GM19238 (cell line): ENCODE measurements at regions not wholly inside any gene's neighbourhood (a gene's known extent, or its start where the extent isn't known, plus 50 kb on each side); places are given as distances from the start of the nearest gene placed in this dataset.

ENCODE experiments used
- DNase-seq: peaks from one replicate; pipeline ENCODE4 v3.0.0; 2011; ENCODE audit warnings: low spot score; ENCODE audit not compliant: insufficient read length

DNA sequence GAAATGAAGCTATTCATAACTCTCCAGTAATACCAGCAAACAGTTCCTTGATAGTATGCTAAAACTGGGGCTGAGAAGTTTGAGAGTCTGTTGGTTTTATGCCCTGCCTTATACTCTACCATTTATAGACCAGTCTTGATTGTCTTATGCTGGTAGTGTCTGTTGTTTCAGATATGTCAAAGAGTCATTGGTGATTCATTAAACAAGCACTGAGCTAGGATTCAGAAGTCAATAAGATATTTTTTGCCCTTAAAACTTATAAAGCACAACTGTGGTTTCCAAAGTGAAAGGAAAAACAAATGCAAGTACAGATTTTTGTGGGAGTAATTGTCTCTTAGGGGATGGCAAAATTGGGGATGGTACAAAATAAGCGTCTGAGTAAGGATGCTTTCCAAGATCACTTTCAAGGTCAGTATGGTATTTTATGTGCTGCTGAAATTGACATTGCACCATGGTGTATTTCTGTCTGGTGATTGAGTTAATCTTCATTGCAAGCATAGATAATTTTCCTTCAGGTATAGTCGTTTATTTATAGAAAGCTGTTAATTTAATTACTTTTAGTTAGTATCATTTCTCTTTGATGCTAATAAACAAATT, 289.5 kb upstream of the E2F7 start:
- no peak for DNase-seq

GRCh38 chr12:77352946-77353345, 287.6 kb upstream of the E2F7 start:
- DNase-seq = no peak

DNA sequence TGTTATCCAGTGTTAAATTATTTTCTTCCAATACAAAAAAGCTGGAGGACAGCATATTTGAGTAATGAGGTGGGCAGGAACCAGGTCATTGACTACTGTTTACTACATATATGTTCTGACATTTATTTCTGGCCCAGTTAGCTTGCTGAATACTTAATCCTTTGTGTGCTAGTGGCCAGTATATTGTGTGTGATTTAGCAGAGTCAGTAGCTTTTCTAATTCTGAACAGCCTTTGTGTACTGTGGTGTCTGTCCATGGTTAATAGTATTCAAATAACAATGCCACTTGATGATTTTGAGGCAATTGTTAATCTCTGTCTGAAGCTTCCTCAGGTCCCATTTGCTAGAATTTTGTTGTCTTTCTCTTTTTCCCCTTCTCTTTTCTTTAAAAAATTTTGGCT, 286.5 kb upstream of the E2F7 start:
- DNase-seq = no peak

- no peak for DNase-seq
Measured at GRCh38 chr12:77349689-77350370, 284.5 kb upstream of the E2F7 start.

DNA sequence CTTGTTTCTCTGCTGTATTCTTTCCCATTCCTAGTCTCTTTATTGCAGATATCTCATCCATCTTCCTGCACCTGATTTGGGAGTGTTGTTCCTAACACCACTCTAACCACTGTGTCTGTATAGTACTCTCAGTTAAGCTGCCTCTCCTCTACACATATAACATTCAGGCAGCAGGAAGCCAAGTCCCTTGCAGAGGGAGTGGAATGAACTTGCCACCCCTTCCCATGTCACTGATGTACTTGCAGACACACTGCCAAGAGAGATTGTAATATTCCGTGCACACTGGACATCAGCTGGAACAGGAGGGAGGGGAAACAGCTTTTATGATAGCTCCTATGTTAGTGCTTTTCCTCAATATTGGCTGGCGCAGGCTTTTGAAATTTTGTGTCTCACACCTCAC, 281.6 kb upstream of the E2F7 start:
- DNase-seq = no peak

GRCh38 chr12:77345336-77345735, 280.0 kb upstream of the E2F7 start:
- DNase-seq = no peak

- DNase-seq = no peak
Measured at GRCh38 chr12:77344651-77345050, 279.3 kb upstream of the E2F7 start.

DNA sequence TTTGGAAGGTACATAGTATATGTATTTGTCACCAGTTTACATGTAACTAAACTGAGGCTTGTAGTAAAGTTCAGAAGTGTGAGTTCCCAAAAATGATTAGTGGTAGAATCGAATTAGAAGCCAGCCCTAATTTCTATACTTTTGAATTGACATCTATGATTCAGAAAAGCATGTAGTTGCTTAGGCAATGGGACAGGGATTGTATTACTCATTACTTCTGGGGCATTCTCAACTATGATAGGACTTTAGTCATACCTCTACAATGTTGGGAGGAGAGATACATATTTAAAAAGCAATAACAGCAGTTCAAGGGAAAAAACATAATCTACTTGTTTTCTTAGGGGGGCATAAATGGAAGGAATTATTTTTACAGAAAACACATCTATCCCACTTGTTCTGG, 277.9 kb upstream of the E2F7 start:
- DNase-seq = no peak

- no peak for DNase-seq
Measured at GRCh38 chr12:77342253-77342652, 276.9 kb upstream of the E2F7 start.

DNA sequence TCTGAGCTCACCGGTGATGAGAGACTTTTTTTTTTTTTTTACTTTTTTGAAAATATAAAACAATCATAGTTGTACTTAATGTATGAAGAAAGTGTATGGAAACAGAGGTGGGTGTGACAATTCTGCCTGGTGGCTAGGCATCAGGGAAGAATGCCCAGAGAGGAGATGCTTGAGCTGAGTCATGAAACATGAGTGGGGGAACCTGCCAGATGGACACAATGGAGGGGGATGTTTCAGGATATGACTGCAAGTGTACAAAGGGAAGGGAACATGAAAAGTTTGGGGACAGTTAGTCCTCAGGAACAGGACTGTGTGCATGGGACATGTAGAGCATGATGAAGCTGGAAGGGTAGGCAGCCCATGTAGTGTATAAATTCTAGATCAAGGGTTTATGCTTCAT, 274.2 kb upstream of the E2F7 start:
- no peak for DNase-seq

DNA sequence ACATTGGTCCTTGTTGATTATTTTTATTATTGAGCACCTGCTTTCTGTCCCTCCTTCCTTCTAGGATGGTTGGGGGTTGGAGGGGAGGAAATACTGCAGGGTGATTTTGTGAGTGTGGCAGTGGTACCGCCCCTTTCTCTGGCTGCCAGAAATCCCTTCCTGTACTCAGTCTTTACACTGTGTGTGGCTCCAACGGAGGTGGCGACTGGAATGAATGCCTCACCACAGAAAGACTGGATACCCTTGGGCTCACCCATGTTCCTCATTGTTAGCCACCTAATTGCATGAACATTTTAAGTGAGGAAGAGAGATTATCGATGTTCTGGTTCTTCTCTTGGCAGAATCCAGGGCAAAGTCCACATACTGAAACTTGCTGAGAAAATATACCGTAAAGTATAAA, 272.0 kb upstream of the E2F7 start:
- DNase-seq = no peak

DNA sequence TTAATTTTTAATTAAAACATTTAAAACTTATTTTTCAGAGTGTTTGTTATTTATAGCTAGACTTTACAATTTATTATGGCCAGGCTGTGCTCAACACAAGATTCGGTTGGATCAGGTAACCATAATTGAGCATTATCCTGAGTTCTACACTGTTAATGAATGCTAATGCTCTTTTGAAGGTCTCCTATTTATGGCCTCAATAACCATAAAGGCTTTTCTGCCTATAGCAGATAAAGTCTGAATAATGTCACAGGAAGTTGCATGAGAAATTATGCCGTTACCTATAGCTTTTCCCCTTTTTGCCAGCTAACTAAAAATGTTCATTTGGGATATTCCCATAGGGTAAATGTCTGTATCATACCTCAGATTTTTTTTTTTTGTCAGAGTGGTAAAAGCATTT, 269.4 kb upstream of the E2F7 start:
- no peak for DNase-seq

- DNase-seq = no peak
Measured at GRCh38 chr12:77328326-77328725, 263.0 kb upstream of the E2F7 start.

- DNase-seq = no peak
Measured at GRCh38 chr12:77325511-77326236, 260.3 kb upstream of the E2F7 start.

DNA sequence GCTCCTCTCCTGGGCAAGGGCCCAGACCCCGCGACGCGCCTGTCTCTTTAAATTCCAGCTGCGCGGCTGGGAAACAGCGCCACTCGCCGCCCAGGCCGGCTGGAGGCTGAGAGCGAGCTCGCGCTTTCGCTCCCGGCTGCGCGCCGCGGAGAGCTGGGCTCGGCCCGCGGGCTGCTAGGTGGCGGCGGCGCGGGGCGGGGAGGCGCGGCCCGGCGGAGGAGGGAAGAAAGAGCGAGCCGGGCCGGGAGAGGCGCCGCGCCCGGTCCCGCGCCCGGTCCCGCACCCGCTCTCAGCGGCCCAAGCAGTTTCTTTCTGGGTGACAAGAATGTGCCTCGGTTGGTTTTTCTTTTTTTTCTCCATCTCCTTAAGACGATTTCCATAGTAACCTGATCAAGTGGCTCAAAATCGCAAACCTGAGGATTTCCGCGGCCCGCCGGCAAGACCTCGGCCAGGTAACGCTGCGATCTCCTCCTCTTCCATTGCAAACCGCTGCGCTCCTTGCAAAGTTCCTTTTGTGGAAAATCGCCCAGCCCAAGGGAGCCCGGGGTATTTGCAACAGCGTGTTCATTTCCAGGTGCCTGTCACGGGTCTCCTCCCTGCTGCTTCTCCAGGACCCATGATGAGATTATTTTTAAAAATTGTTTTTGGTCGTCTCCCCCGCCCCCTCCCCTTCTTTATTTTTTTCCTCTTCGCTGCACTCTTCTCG, 259.5 kb upstream of the E2F7 start:
- DNase-seq = peak; percentile 54

- no peak for DNase-seq
Measured at GRCh38 chr12:77324416-77324762, 259.0 kb upstream of the E2F7 start.

DNA sequence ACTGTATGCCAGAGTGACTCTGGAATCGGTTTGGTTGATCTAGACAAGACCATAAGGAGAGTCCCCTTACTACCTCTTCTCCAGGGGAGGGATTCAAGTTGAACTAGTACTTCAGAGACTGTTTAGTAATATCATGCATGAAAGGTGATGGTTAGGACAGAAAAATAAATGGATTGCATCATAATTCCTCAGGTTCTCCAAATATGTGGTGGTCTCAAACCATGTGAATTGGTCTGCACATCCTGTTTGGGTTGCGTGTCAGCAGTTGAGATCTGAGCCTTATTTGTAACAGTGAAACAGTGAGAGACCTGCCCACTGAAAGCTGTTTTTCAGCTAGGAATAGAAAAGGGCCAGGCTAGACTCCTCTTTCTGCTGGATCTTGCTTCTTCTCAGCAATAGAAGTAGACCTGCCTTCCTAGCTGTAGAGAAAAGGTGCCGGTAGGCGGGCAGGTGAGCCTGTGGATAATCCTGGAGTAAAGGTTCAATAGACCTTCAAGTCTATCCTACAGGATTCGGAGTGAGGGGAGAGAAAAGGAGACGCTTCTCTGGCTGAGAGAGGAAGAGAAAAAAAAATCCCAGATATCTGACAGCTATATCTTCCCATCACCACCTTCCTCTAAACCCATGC, 258.5 kb upstream of the E2F7 start:
- no peak for DNase-seq

- DNase-seq = no peak
Measured at GRCh38 chr12:77319166-77319565, 253.8 kb upstream of the E2F7 start.

DNA sequence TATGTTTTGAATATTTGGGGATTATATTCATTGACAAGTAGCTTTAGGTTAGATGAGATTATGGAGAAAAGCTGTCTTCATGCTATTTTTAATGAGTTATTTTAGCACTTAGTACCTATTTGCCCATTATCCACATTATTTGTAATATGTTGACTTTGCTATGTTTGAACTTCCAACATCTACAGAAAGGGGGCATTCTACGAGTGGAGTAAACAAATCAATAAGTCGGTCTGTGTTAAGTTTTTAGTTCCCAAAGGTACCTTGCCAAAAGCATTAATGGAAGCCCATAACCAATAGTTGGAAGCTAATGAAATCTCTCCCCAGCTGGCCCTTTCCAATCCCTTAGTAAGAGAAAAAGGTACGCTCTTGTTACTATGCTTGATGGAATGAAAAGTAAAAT, 250.0 kb upstream of the E2F7 start:
- DNase-seq = no peak

GRCh38 chr12:77314378-77315052, 249.1 kb upstream of the E2F7 start:
- no peak for DNase-seq

DNA sequence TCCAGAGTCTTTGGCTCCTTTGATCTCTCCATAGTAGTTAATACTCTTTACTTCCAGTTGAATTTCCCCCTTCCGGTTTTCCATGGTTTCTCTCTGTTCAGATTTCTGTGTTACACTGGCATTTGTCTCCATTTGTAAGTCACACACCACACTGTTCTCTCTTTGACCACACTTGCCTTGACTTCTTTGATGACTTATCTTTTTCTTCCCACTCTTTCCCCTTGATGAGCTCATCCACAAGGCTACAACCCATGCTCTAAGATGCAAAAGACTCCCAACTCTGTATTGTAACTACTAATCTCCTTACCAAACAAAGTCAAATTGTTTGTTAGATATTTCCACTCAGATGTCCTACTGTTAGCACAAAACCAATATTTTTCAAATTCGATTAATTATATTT, 242.7 kb upstream of the E2F7 start:
- no peak for DNase-seq
